ENCODE measurements at regions not wholly inside any gene's neighbourhood (a gene's known extent, or its start where the extent isn't known, plus 50 kb on each side); places are given as distances from the start of the nearest gene placed in this dataset.
"Not testable (repeated sequence)": the region's sequence is repeated elsewhere in the genome, so short reads cannot be mapped to it uniquely, and the experiment has no call there.

GRCh38 chr11:67940440-67940839 is 63.5 kb downstream of the UNC93B1 start:
- not testable (repeated sequence) for DNase-seq

- not testable (repeated sequence) for DNase-seq
Measured at GRCh38 chr11:67938964-67939363, 64.9 kb downstream of the UNC93B1 start.

- DNase-seq, result not testable (repeated sequence)
Measured at GRCh38 chr11:67938371-67938770, 65.5 kb downstream of the UNC93B1 start.

- not testable (repeated sequence) for DNase-seq
Measured at GRCh38 chr11:67923565-67923964, 80.3 kb downstream of the UNC93B1 start.

- not testable (repeated sequence) for DNase-seq
Measured at GRCh38 chr11:67920546-67920945, 83.4 kb downstream of the UNC93B1 start.

- not testable (repeated sequence) for DNase-seq
Measured at GRCh38 chr11:67912184-67912583, 91.7 kb downstream of the UNC93B1 start.

- DNase-seq, result not testable (repeated sequence)
Measured at GRCh38 chr11:67911211-67911610, 92.7 kb downstream of the UNC93B1 start.

GRCh38 chr11:67910803-67911202 is 93.1 kb downstream of the UNC93B1 start:
- DNase-seq, result not testable (repeated sequence)

GRCh38 chr11:67906969-67907368 is 96.9 kb downstream of the UNC93B1 start:
- not testable (repeated sequence) for DNase-seq

GRCh38 chr11:67899462-67899861 is 104.4 kb downstream of the UNC93B1 start:
- DNase-seq, result not testable (repeated sequence)

GRCh38 chr11:67893487-67893886 is 110.4 kb downstream of the UNC93B1 start:
- not testable (repeated sequence) for DNase-seq

- DNase-seq, result not testable (repeated sequence)
Measured at GRCh38 chr11:67889646-67890045, 114.3 kb downstream of the UNC93B1 start.

- not testable (repeated sequence) for DNase-seq
Measured at GRCh38 chr11:67888056-67888455, 115.8 kb downstream of the UNC93B1 start.

- DNase-seq, result not testable (repeated sequence)
Measured at GRCh38 chr11:67886672-67887071, 117.2 kb downstream of the UNC93B1 start.

GRCh38 chr11:67886207-67886606 is 117.7 kb downstream of the UNC93B1 start:
- not testable (repeated sequence) for DNase-seq

GRCh38 chr11:67885574-67885973 is 118.3 kb downstream of the UNC93B1 start:
- peak; percentile 31 for DNase-seq

GRCh38 chr11:67884761-67885558 is 118.9 kb downstream of the UNC93B1 start:
- peak; percentile 41 for DNase-seq

- DNase-seq, result not testable (repeated sequence)
Measured at GRCh38 chr11:67884073-67884757, 119.7 kb downstream of the UNC93B1 start.

GRCh38 chr11:67882304-67882703 is 121.6 kb downstream of the UNC93B1 start:
- DNase-seq, result not testable (repeated sequence)

- not testable (repeated sequence) for DNase-seq
Measured at GRCh38 chr11:67881836-67882235, 122.1 kb downstream of the UNC93B1 start.

- DNase-seq, result not testable (repeated sequence)
Measured at GRCh38 chr11:67880594-67881196, 123.2 kb downstream of the UNC93B1 start.

- not testable (repeated sequence) for DNase-seq
Measured at GRCh38 chr11:67878666-67879065, 125.2 kb downstream of the UNC93B1 start.

GRCh38 chr11:67877316-67877715 is 126.6 kb downstream of the UNC93B1 start:
- DNase-seq, result not testable (repeated sequence)
